ENCODE measurements at regions not wholly inside any gene's neighbourhood (a gene's known extent, or its start where the extent isn't known, plus 50 kb on each side); places are given as distances from the start of the nearest gene placed in this dataset.

- DNase-seq = no peak
Measured at GRCh38 chr3:117695871-117696645, 986.5 kb downstream of the TUSC7 start.

DNA sequence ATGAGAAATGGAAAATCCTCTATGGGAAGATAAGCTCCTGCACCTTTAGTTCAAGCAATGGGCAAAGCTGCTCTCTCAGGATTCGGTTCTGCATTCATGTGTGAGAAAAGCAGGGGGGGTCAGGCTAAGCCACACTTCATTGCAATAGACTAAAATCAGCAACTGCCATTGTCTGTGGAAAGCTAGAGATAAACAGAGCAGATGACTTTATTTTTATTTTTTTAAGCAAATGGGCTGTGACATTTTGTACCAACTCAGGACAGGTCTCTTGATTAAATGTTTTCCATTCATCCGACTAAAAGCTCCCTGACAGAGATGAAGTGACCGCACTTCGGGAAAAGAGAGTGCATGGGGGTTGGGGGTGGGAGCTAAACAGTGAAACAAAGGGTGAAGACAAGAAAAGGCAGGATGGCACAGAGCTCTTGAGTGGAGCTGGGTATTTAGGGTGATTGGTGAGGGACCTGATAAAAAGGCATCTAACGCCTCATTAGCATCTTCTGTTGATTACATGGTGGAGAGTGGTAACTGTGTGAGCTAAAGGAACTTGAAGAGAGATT is 987.4 kb downstream of the TUSC7 start:
- DNase-seq = no peak

DNA sequence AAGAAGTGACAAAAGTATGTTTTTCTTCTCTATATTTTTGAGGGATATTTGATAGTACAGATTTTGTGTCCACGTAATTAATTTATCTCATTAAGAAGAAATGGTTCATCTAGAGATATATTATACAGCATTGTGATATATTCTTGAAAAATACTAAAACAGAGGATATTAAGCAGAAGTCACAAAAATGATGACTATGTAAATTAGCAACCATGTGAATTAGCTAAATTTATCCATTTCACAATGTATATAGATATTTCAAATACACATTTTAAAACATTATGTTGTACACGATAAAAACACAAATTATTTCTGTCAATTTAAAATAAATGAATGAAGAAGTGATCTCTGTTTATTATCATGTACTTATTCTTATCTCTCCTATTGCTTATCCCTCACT is 989.5 kb downstream of the TUSC7 start:
- DNase-seq = no peak

GRCh38 chr3:117700573-117701360 is 991.2 kb downstream of the TUSC7 start:
- no peak for DNase-seq

- no peak for DNase-seq
Measured at GRCh38 chr3:117705011-117705410, 995.4 kb downstream of the TUSC7 start.

GRCh38 chr3:117706037-117706436 is 996.5 kb downstream of the TUSC7 start:
- DNase-seq = no peak

DNA sequence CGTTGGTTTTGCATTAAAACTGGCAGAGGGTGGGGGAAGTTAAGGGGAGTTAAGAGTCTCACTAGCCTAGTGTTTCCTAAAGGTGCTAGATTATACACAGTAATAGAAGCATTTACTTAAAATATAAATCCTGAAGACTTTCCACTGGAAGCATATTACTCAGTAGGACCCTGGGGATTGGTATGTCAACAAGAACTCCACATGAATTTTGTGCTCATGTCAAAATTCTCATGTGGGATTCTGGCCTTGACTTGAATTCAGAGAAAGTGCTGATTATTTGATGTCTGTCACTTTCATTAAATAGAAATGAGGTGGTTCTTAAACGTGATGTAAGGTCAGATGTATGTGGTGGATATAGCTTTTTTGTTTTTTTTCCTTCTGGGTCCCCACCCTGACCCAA is 997.2 kb downstream of the TUSC7 start:
- no peak for DNase-seq

DNA sequence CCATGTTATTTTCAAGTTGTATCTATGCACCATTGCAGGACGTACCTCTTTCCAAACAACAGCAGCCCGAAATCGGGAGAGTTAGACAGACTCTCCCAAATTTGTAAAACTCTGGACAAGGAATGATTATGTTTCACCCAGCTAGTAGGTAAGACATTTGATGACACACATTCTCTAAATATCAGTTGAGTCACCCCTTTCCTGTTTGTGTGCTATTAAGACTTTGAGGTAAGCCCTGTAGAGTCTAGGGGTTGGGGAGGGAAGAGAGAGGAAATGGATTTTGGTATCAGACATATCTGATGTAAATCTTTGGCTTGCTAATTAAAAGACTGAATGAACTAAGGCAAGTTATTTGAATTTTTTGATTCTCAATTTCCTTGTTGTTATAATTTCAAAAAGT is 999.0 kb downstream of the TUSC7 start:
- no peak for DNase-seq

DNA sequence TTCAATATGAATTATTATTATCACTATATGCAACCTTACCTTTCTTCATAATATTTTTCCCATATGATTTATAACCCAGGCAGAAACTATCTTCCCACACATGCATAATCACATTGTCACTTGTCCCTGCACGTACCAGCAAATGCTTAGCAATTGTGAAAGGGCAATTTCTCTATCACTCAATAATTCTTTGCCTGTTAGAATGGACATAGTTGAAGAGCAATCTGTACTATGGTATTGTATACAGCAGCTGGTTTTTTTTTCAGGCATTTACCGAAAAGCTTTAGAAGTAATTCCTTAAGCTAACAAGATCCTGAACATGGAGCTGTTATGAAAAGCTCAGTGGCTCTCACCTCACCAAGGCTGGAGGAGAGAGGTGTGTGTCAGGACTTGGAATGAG is 999.5 kb downstream of the TUSC7 start:
- no peak for DNase-seq

- no peak for DNase-seq
Measured at GRCh38 chr3:117710501-117710900, 1000.9 kb downstream of the TUSC7 start.

GRCh38 chr3:117719316-117719926 is 1009.8 kb downstream of the TUSC7 start:
- DNase-seq = no peak

- no peak for DNase-seq
Measured at GRCh38 chr3:117721866-117722265, 1012.3 kb downstream of the TUSC7 start.

DNA sequence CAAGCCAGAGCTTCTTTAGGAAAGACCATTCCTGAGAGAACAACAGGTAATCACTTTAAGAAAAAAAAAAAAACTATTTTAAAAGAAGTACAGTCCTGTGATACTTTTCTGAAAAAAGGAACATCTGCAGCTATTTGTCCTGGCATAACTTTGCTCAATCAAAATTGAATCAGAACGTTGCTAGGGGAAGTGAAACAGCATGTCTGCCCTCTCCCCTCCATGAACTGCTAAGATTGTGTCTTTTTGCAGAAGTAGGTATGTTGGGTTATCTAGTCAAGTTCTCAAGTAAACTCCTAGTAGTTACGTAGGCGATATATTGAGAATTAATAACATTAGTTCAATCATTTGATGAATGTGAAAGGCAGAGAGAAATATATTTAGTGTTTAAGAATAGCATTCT is 1013.3 kb downstream of the TUSC7 start:
- no peak for DNase-seq

DNA sequence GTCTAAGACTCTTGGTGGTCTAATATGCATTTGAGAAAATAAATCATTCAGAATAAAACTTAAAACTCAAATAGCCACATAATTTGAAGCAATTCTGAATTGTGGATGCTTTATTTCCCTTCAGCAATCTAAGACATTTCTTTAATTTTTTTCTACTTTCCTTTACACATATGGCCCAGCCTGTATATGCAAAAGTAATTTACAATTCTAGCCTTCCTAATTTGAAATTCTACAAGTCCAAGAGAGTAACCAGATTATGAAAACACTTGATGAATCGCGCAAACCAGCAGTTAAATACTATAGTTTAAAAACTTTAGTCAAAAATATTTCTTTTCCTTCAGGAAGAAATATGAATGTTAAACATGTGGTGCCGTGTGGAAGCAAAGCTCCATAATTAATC is 1014.2 kb downstream of the TUSC7 start:
- no peak for DNase-seq

GRCh38 chr3:117725314-117725713 is 1015.7 kb downstream of the TUSC7 start:
- no peak for DNase-seq

DNA sequence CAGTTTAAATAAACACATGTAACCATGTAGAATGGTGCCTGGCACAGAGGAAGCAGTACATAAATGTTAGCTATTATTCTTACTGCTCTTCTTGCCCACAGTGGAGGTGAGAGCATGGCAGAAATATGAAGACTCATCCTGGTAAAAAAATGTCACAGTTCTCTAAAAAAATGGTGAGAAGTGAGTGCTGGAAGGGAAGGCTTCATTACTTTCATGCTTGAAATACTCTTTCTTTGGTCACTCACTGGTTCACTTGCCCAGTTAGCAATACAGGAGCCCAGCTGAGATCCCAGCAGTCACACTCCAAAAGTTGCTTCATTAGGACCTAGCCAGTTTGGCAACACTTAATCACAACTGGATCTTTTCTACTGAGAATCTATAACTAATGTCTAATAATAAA is 1017.2 kb downstream of the TUSC7 start:
- no peak for DNase-seq

- no peak for DNase-seq
Measured at GRCh38 chr3:117728226-117728625, 1018.6 kb downstream of the TUSC7 start.

DNA sequence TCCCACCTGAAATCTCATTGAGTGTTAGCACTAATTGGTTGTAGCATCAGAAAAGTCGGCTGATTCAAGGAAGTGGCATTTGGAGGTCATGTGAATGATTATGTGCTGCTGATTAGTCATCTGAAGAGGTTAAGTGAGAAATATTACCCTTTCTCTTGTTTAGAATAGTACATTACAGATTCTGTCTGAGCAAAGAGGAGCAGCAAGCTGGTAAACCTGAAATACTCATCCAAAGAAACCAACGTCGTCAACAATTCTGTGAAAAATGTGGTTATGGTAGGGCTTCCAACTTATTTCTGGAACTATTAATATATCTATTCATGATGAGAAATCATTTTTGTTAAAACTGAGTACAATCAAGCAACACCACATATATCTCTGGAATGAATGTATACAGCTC is 1024.9 kb downstream of the TUSC7 start:
- DNase-seq = no peak

DNA sequence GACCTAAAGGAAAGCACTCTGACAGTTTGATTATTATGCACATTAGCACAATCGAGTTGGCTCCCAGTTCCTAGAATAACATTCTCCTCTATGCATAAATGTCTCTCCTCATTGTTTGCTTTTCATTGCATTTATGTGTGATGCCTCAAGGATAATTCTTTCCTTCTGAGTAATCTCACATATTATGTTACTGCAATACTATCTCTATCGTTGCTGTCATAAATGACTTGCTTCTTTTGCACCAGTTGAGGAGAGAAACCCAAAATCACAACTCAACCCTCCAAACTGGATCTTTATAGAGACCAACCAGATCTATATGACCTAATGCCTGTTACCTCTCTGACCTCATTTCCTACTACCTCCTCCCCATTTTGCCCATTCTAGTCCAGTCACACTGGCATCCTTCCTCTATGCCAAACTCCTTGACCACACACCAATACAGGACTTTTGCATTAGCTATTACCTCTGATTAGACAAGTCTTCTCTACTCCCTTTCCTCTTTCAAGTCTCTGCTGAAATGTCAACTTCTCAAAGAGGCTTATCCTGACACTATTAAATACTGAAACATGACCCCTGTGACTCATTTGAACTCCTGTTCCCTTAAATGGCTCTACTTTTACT is 1026.0 kb downstream of the TUSC7 start:
- DNase-seq = no peak

GRCh38 chr3:117736846-117737245 is 1027.3 kb downstream of the TUSC7 start:
- DNase-seq = no peak

DNA sequence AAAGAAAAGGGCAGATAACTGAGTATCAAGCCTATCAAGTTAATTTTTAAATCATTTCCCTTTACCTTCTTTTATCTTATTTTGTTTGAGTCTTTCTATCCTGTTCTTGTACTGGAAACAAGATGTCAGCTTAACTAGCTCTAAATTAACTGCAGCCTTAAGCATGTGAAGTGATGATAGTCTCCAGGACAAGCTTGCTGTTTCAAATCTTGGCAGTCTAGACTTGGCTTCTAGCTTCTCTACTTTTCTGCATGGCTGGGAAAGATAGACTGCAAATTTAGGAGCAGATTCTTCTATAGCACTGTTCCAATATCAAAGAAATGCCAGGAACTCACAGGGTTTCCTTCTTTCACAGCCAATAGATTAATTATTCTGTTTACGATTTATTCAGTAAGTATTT is 1034.4 kb downstream of the TUSC7 start:
- DNase-seq = no peak

DNA sequence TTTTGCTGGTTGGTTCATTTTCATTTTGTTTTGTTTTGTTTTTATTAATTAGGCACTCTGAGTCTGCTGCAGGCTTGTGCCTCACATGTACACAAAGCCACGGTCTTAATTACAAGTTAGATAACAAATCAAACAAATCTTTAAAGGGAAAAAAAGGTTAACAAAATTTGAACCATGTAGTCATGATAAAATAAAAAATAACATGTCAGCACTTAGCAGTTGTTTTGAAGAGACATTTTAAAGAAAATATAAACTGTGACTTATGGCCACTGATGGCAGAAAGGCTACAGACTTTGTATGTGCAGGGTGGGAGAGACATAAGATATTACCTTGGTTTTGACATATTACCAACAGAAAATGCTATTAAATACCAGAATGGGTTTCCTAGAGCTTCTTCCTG is 1035.4 kb downstream of the TUSC7 start:
- DNase-seq = no peak

DNA sequence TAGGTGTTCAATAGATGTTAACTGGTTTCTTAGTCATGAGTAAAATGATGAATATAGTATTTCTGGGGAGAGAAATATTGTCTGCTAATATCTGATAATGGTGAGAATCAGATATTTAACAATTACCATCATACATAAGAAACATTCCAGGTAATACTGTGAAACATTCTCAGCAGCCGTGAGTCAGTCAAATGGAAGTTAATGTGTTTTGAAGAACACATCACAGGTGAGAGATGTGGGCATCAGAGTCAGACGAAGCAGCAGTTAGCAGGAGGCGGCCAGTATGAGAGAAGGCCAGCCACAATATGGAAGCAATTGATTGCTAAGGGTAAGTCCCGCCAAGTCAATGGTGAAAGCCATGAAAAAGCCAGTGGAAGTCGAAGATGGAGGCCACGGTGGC is 1035.9 kb downstream of the TUSC7 start:
- no peak for DNase-seq

Data from 8988T (cell line).